Dendritic cell treated with granulocyte-macrophage colony-stimulating factor and Interleukin-4, amounts not matched to agents 40 ng/mL and 50 ng/mL, for 4 days (primary cell): ENCODE measurements at regions not wholly inside any gene's neighbourhood (a gene's known extent, or its start where the extent isn't known, plus 50 kb on each side); places are given as distances from the start of the nearest gene placed in this dataset.
"Not testable (repeated sequence)": the region's sequence is repeated elsewhere in the genome, so short reads cannot be mapped to it uniquely, and the experiment has no call there.

Experiments
- H3K27ac Mint-ChIP-seq: one replicate; pipeline ENCODE4 v1.8.0; 2022; ENCODE audit warnings: mild to moderate bottlenecking, mixed read lengths
- H3K27me3 Mint-ChIP-seq: one replicate; pipeline ENCODE4 v1.8.0; 2022; ENCODE audit warnings: mild to moderate bottlenecking, mixed read lengths
- H3K36me3 Mint-ChIP-seq: one replicate; pipeline ENCODE4 v1.8.0; 2022; ENCODE audit warnings: low read depth, mixed read lengths
- H3K4me1 Mint-ChIP-seq: one replicate; pipeline ENCODE4 v1.8.0; 2022; ENCODE audit warnings: low read depth, mixed read lengths
- H3K4me3 Mint-ChIP-seq: one replicate; pipeline ENCODE4 v1.8.0; 2022; ENCODE audit warnings: mild to moderate bottlenecking, moderate library complexity, mixed read lengths
- H3K9me3 Mint-ChIP-seq: one replicate; pipeline ENCODE4 v1.8.0; 2022; ENCODE audit warnings: mixed read lengths
- intact Hi-C: fragments of 100-400 bp; cut with micrococcal nuclease; formaldehyde crosslinking; loops from one replicate; pipeline ENCODE4 v1.15.0; 2022

DNA sequence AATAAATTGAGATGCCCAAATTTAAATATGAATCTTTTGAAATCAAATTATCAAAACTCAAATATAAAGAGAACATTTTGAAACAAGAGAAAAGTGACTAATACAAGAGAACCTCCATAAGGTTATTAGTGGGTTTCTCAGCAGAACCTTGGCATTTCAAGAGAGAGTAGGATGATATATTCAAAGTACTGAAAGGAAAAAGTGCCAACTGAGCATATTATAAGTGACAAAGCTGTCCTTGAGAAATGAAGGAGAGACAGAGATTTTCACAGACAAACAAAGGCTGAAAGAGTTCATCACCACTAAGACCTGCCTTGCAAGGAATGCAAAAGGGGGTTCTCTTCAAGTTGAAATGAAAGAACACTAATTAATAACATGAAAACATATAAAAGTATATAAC is 366.0 kb downstream of the HINT1 start:
- no peaks in the 10 kb centered on the region for H3K27me3 Mint-ChIP-seq
- H3K4me3 Mint-ChIP-seq: no peak overlapping the region

GRCh38 chr5:130797303-130797702 is 367.8 kb downstream of the HINT1 start:
- Mint-ChIP-seq H3K36me3 (no peaks in the 10 kb centered on the region), H3K27ac (no peak overlapping the region), H3K4me1 (no peaks in the 10 kb centered on the region), H3K27me3 (no peaks in the 10 kb centered on the region), H3K9me3 (peaks cover 16% of the 10 kb centered on the region), H3K4me3 (no peak overlapping the region)
- intact Hi-C loops: no loop called here

More for the DNA sequence above, 366.0 kb downstream of the HINT1 start:
- H3K4me1 Mint-ChIP-seq: no peaks in the 10 kb centered on the region
- no peak overlapping the region for H3K27ac Mint-ChIP-seq
- H3K9me3 Mint-ChIP-seq: peaks cover 16% of the 10 kb centered on the region
- intact Hi-C loops: no loop called here
- no peaks in the 10 kb centered on the region for H3K36me3 Mint-ChIP-seq

GRCh38 chr5:130796902-130797301 is 368.2 kb downstream of the HINT1 start:
- H3K36me3 Mint-ChIP-seq: no peaks in the 10 kb centered on the region
- no peak overlapping the region for H3K27ac Mint-ChIP-seq
- peaks cover 17% of the 10 kb centered on the region for H3K9me3 Mint-ChIP-seq
- H3K27me3 Mint-ChIP-seq: no peaks in the 10 kb centered on the region
- H3K4me1 Mint-ChIP-seq: no peaks in the 10 kb centered on the region
- intact Hi-C loops: no loop called here
- no peak overlapping the region for H3K4me3 Mint-ChIP-seq

DNA sequence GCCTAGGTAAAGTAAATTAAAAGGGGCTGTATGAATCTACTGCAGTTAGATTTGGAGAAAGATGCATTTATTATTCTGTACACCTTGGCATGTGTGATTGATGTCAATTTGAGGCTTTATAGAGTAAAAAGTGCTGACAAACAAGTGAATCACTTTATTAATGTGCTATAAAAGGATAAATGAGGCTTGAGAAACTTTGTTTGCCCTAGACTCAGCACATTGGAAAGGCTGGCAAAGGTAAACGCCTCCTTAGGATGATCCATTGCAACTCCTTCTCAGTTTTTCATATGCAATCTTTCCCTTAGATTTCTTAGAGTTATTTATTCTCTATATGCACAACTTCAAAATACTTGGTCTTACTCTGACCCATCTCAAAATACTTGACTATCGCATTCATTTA is 369.0 kb downstream of the HINT1 start:
- no peaks in the 10 kb centered on the region for H3K27me3 Mint-ChIP-seq
- no peak overlapping the region for H3K4me3 Mint-ChIP-seq
- H3K27ac Mint-ChIP-seq: no peak overlapping the region
- H3K9me3 Mint-ChIP-seq: peaks cover 21% of the 10 kb centered on the region
- intact Hi-C loops: no loop called here
- H3K36me3 Mint-ChIP-seq: no peaks in the 10 kb centered on the region
- H3K4me1 Mint-ChIP-seq: no peaks in the 10 kb centered on the region

GRCh38 chr5:130795037-130795436 is 370.0 kb downstream of the HINT1 start:
- Mint-ChIP-seq H3K4me3 (no peak overlapping the region), H3K9me3 (peaks cover 18% of the 10 kb centered on the region), H3K4me1 (no peaks in the 10 kb centered on the region), H3K27me3 (no peaks in the 10 kb centered on the region), H3K27ac (no peak overlapping the region), H3K36me3 (no peaks in the 10 kb centered on the region)
- intact Hi-C loops: no loop called here

DNA sequence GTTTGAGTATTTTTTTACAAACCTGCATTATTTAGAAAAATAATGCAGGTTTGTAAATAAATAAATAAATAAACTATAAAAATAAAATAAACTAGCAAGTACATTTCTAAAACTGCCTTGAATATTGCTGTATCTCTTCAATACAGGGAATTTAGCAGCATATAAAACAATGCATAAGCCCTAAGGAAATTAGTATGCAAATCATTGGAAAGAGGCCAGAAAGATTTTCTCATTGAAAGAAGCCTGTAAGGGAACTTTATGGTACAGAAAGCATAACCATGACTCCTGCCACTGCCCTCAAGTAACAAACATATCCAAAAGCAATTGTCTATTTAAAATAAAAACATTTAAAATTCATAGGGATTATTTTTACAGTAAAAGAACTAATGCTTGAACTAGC is 387.3 kb downstream of the HINT1 start:
- no peaks in the 10 kb centered on the region for H3K9me3 Mint-ChIP-seq
- no peak overlapping the region for H3K27ac Mint-ChIP-seq
- H3K4me1 Mint-ChIP-seq: no peaks in the 10 kb centered on the region
- peaks cover 3% of the 10 kb centered on the region for H3K27me3 Mint-ChIP-seq
- no peaks in the 10 kb centered on the region for H3K36me3 Mint-ChIP-seq
- intact Hi-C loops: no loop called here
- H3K4me3 Mint-ChIP-seq: no peak overlapping the region

GRCh38 chr5:130773813-130774212 is 391.2 kb downstream of the HINT1 start:
- Mint-ChIP-seq H3K4me1 (no peaks in the 10 kb centered on the region), H3K9me3 (no peaks in the 10 kb centered on the region), H3K4me3 (no peak overlapping the region), H3K27me3 (peaks cover 3% of the 10 kb centered on the region), H3K27ac (no peak overlapping the region), H3K36me3 (no peaks in the 10 kb centered on the region)
- intact Hi-C loops: no loop called here

DNA sequence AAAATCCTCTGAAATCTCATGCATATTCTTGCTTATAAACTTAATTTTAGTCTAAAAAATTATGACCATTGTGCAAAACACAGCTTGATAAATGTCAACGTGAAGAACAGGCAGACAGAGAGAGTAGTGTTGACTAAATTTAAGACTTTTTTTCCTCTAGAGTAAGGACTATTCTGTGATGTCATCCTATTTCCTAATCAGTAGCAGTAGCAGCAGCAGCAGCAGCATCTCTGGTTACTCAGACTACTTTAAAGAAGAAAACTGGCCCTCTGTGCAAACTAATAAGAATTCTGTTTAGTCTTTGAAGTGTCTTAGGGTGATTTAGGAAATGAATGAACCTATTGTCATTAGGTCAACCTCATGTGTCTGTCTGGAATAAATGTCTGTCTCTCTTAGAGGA is 403.0 kb downstream of the HINT1 start:
- Mint-ChIP-seq H3K4me3 (no peak overlapping the region), H3K27me3 (no peaks in the 10 kb centered on the region), H3K36me3 (no peaks in the 10 kb centered on the region), H3K4me1 (peaks cover 38% of the 10 kb centered on the region), H3K27ac (no peak overlapping the region), H3K9me3 (peaks cover 9% of the 10 kb centered on the region)
- intact Hi-C loops: no loop called here

DNA sequence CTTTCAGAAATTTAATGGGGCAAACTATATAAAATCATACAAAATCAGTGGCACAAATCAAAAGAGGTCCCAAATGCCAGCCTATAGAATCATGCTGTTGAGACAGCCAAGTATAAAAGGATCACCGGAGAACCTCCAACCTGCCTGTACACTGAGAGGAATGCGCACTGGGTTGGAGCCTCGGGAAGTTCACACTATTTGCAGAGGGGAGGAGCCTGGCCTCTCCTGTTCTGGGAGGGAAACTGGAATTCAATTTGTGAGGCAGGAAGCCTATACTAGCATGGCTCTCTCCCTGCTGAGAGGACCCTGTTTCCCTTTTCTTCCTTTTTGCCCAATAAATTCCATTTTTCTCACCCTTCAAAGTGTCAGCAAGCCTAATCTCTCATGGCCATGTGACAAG is 406.0 kb downstream of the HINT1 start:
- Mint-ChIP-seq H3K27ac (no peak overlapping the region), H3K4me1 (peaks cover 15% of the 10 kb centered on the region), H3K4me3 (no peak overlapping the region), H3K27me3 (no peaks in the 10 kb centered on the region), H3K36me3 (no peaks in the 10 kb centered on the region), H3K9me3 (peaks cover under 1% of the 10 kb centered on the region)
- intact Hi-C loops: no loop called here

DNA sequence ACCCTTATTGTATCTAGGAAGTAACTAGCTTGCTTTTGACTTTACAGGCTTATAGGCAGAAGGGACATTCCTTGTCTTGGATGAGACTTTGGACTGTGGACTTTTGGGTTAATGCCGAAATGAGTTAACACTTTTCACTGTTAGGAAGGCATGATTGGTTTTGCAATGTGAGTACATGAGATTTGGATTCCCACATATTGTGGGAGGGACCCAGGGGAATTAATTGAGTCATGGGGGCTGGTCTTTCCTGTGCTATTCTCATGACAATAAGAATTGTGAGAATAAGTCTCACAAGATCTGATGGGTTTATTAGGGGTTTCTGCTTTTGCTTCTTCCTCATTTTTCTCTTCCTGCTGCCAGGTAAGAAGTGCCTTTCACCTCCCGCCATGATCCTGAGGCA is 417.5 kb downstream of the HINT1 start:
- peaks cover 14% of the 10 kb centered on the region for H3K9me3 Mint-ChIP-seq
- intact Hi-C loops: no loop called here
- no peaks in the 10 kb centered on the region for H3K4me1 Mint-ChIP-seq
- no peak overlapping the region for H3K27ac Mint-ChIP-seq
- H3K36me3 Mint-ChIP-seq: no peaks in the 10 kb centered on the region
- H3K4me3 Mint-ChIP-seq: no peak overlapping the region
- no peaks in the 10 kb centered on the region for H3K27me3 Mint-ChIP-seq

DNA sequence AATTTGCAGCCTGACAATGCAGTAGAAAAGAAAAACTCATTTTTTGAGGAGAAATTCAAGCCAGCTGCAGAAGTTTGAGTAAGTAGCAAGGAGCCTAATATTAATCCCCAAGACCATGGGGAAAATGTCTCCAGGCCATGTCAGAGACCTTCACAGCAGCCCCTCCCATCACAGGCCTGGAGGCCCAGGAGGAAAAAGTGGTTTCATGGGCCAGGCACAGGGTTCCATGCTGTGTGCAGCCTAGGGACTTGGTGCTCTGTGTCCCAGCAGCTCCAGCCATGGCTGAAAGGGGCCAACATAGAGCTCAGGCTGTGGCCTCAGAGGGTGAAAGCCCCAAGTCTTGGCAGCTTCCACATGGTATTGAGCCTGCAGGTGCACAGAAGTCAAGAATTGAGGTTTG is 418.4 kb downstream of the HINT1 start:
- H3K9me3 Mint-ChIP-seq: peaks cover 14% of the 10 kb centered on the region
- H3K27me3 Mint-ChIP-seq, H3K4me3 Mint-ChIP-seq, H3K27ac Mint-ChIP-seq, H3K36me3 Mint-ChIP-seq, intact Hi-C loops, H3K4me1 Mint-ChIP-seq: not testable (repeated sequence)

GRCh38 chr5:130743092-130743491 is 422.0 kb downstream of the HINT1 start:
- Mint-ChIP-seq H3K27me3 (no peaks in the 10 kb centered on the region), H3K9me3 (peaks cover 24% of the 10 kb centered on the region), H3K36me3 (no peaks in the 10 kb centered on the region), H3K4me3 (no peak overlapping the region), H3K4me1 (no peaks in the 10 kb centered on the region), H3K27ac (no peak overlapping the region)
- intact Hi-C loops: no loop called here

- Mint-ChIP-seq H3K4me1 (no peaks in the 10 kb centered on the region), H3K9me3 (peaks cover 10% of the 10 kb centered on the region), H3K27me3 (no peaks in the 10 kb centered on the region), H3K4me3 (no peak overlapping the region), H3K27ac (no peak overlapping the region), H3K36me3 (no peaks in the 10 kb centered on the region)
- intact Hi-C loops: no loop called here
Measured at GRCh38 chr5:130740047-130740569, 424.9 kb downstream of the HINT1 start.

GRCh38 chr5:130731839-130732238 is 433.2 kb downstream of the HINT1 start:
- intact Hi-C loops: no loop called here
- Mint-ChIP-seq H3K4me1 (no peaks in the 10 kb centered on the region), H3K4me3 (no peak overlapping the region), H3K27ac (no peak overlapping the region), H3K27me3 (no peaks in the 10 kb centered on the region), H3K36me3 (no peaks in the 10 kb centered on the region), H3K9me3 (peaks cover 12% of the 10 kb centered on the region)

- no peaks in the 10 kb centered on the region for H3K27me3 Mint-ChIP-seq
- H3K27ac Mint-ChIP-seq: no peak overlapping the region
- H3K36me3 Mint-ChIP-seq: no peaks in the 10 kb centered on the region
- no peaks in the 10 kb centered on the region for H3K4me1 Mint-ChIP-seq
- peaks cover 12% of the 10 kb centered on the region for H3K9me3 Mint-ChIP-seq
- intact Hi-C loops: no loop called here
- H3K4me3 Mint-ChIP-seq: no peak overlapping the region
Measured at GRCh38 chr5:130729541-130729940, 435.5 kb downstream of the HINT1 start.
